ENCODE measurements at regions not wholly inside any gene's neighbourhood (a gene's known extent, or its start where the extent isn't known, plus 50 kb on each side); places are given as distances from the start of the nearest gene placed in this dataset.

GRCh38 chr5:56352808-56353590 lies 119.9 kb upstream of the ANKRD55 start:
- DNase-seq (ENCODE audit: low spot score): no peak
- TF ChIP-seq CTCF (IDR thresholded peaks at IDR 0.05; ENCODE audit: extremely low read depth, missing control alignments): no peak

- DNase-seq (ENCODE audit: low spot score): no peak
- no peak for TF ChIP-seq CTCF (IDR thresholded peaks at IDR 0.05; ENCODE audit: extremely low read depth, missing control alignments)
Measured at GRCh38 chr5:56350597-56351170, 117.6 kb upstream of the ANKRD55 start.

GRCh38 chr5:56350011-56350596 lies 117.0 kb upstream of the ANKRD55 start:
- no peak for TF ChIP-seq CTCF (IDR thresholded peaks at IDR 0.05; ENCODE audit: extremely low read depth, missing control alignments)
- no peak for DNase-seq (ENCODE audit: low spot score)

- no peak for TF ChIP-seq CTCF (IDR thresholded peaks at IDR 0.05; ENCODE audit: extremely low read depth, missing control alignments)
- DNase-seq (ENCODE audit: low spot score): no peak
Measured at GRCh38 chr5:56349461-56349860, 116.3 kb upstream of the ANKRD55 start.

GRCh38 chr5:56346741-56347535 lies 113.8 kb upstream of the ANKRD55 start:
- no peak for DNase-seq (ENCODE audit: low spot score)
- TF ChIP-seq CTCF (IDR thresholded peaks at IDR 0.05; ENCODE audit: extremely low read depth, missing control alignments): no peak

- no peak for TF ChIP-seq CTCF (IDR thresholded peaks at IDR 0.05; ENCODE audit: extremely low read depth, missing control alignments)
- DNase-seq (ENCODE audit: low spot score): no peak
Measured at GRCh38 chr5:56346044-56346710, 113.0 kb upstream of the ANKRD55 start.

All from GM20000 (cell line).